AG04450 (cell line): ENCODE measurements at regions not wholly inside any gene's neighbourhood (a gene's known extent, or its start where the extent isn't known, plus 50 kb on each side); places are given as distances from the start of the nearest gene placed in this dataset.

Source experiments
- CTCF ChIA-PET: fragments of 300-600, 350-600 bp; formaldehyde crosslinking; extraction: SDS; loops from one replicate; lab custom pipeline; 2022; ENCODE audit warnings: antibody characterized with exemption, inconsistent platforms; lab: Charles Lee
- POLR2A ChIA-PET: fragments of 350-600 bp; formaldehyde crosslinking; extraction: SDS; loops from one replicate; lab custom pipeline; 2021; ENCODE audit warnings: antibody characterized with exemption, inconsistent platforms; lab: Yijun Ruan, JAX
- DNase-seq: peaks from one replicate; pipeline ENCODE4 v3.0.0-alpha.2; 2011; ENCODE audit warnings: low read depth, low spot score
- H3K27ac ChIP-seq: one replicate; pipeline ENCODE4 v1.5.1; 2012; ENCODE audit warnings: low read depth, low read length, control low read depth
- H3K27me3 ChIP-seq: one replicate; pipeline ENCODE4 v1.6.0; 2012; ENCODE audit warnings: low read length; ENCODE audit not compliant: control insufficient read depth, insufficient read depth
- H3K4me3 ChIP-seq: 2 replicates; pipeline ENCODE4 v1.5.1; 2011; ENCODE audit warnings: mild to moderate bottlenecking, low read depth, low read length, control low read depth
- H3K9me3 ChIP-seq: 2 replicates; pipeline ENCODE4 v1.5.1; 2012; ENCODE audit warnings: low read length; ENCODE audit not compliant: control insufficient read depth, insufficient read depth
- TF ChIP-seq, protein P1 (sequence below): IDR thresholded peaks from 2 replicates; pipeline ENCODE4 v1.5.1; 2011; ENCODE audit warnings: low read depth, low read length, control low read depth, inconsistent platforms

DNA sequence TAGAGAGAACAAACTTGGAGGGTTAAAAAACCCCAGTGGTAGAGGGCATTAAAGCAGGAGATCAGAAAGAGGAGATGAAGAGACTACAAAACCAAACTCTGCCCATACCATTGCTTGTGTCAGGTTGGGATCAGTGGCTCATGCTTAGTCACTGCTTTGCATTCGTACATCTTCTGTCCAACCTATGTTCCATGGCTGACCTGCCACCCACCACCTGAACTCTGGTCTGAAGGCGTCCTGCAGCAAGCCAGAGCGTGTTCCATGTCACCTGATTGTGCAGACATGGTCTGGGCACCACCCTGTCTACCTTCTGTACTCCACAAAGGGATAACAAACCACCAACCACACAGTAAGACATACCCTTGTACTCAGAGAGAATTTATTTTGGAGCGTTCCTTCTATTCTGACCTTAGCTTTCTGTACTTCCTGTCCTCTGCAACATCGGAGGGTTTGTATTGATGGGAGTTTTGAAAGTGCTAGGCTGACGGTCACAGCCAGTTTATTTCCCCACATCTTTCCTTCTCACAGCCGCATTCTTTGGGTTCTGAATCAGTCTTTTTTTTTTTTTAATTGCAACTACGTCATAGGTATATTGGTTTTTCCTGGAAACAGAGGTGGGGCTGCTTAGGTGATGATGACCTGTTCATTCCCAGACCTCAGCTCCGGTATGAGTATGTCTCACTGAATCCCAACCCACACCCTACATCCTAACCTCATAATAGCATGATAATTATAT is 88.3 kb downstream of the SOWAHC start:
- peaks cover 2% of the 10 kb centered on the region for H3K27me3 ChIP-seq
- H3K9me3 ChIP-seq, result no peaks in the 10 kb centered on the region
- no peak overlapping the region for H3K4me3 ChIP-seq
- CTCF ChIA-PET, result interaction anchor here (2.3 kb wide), 1 partner anchor 156 kb away, joined by 10 read pairs; no protein-coding TSS in a partner anchor
- no peak overlapping the region for H3K27ac ChIP-seq
- TF ChIP-seq, protein P1, sequence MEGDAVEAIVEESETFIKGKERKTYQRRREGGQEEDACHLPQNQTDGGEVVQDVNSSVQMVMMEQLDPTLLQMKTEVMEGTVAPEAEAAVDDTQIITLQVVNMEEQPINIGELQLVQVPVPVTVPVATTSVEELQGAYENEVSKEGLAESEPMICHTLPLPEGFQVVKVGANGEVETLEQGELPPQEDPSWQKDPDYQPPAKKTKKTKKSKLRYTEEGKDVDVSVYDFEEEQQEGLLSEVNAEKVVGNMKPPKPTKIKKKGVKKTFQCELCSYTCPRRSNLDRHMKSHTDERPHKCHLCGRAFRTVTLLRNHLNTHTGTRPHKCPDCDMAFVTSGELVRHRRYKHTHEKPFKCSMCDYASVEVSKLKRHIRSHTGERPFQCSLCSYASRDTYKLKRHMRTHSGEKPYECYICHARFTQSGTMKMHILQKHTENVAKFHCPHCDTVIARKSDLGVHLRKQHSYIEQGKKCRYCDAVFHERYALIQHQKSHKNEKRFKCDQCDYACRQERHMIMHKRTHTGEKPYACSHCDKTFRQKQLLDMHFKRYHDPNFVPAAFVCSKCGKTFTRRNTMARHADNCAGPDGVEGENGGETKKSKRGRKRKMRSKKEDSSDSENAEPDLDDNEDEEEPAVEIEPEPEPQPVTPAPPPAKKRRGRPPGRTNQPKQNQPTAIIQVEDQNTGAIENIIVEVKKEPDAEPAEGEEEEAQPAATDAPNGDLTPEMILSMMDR, result no peak
- DNase-seq, result no peak
- POLR2A ChIA-PET, result no interaction called here

DNA sequence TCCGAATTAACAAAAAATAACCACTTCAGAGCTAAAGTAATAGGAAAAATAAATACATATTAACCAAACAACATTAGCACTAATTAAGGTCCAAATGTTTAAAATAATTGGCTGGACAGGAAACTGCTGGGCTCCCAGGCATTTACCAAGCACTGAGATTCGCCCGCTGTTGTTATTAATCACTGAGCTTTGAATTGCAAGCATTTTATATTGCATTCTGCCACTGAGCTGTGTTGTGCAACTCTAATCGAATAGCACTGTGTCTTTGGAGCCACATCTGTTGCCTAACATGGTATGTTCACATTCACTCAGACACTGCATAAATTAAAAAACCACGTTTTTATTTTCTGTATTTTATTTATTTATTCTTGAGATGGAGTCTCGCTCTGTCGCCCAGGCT is 88.9 kb downstream of the SOWAHC start:
- peaks cover 4% of the 10 kb centered on the region for H3K27me3 ChIP-seq
- H3K27ac ChIP-seq, result no peak overlapping the region
- H3K9me3 ChIP-seq, result no peaks in the 10 kb centered on the region
- TF ChIP-seq, protein P1, result no peak
- H3K4me3 ChIP-seq, result no peak overlapping the region
- ChIA-PET POLR2A (no interaction called here), CTCF (interaction anchor here (2.3 kb wide), 1 partner anchor 157 kb away, joined by 10 read pairs; no protein-coding TSS in a partner anchor)
- DNase-seq, result no peak

DNA sequence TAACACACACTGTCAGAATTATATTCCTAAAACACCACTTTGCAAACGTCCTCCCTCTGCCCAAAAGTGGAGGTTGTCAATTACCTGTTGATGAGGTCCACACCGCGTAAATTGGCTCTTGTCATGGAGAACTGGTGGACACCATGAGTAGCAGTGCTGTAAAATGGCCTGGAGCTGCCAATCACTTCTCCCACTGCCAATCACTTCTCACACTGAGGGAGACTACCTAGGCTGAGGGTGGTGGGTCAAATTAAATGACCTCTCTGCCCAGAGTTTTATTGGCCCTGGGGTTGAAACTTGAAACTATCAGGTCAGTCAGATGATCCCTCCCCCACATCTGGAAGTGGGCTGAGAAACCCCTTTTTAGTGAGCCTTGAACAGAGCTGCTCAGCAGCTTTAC is 89.6 kb downstream of the SOWAHC start:
- Histone ChIP-seq H3K27ac (no peak overlapping the region), H3K27me3 (peaks cover 4% of the 10 kb centered on the region), H3K4me3 (no peak overlapping the region), H3K9me3 (no peaks in the 10 kb centered on the region)
- ChIA-PET CTCF (interaction anchor here (2.3 kb wide), 1 partner anchor 158 kb away, joined by 10 read pairs; no protein-coding TSS in a partner anchor), POLR2A (no interaction called here)
- DNase-seq, result no peak
- TF ChIP-seq, protein P1, result no peak

DNA sequence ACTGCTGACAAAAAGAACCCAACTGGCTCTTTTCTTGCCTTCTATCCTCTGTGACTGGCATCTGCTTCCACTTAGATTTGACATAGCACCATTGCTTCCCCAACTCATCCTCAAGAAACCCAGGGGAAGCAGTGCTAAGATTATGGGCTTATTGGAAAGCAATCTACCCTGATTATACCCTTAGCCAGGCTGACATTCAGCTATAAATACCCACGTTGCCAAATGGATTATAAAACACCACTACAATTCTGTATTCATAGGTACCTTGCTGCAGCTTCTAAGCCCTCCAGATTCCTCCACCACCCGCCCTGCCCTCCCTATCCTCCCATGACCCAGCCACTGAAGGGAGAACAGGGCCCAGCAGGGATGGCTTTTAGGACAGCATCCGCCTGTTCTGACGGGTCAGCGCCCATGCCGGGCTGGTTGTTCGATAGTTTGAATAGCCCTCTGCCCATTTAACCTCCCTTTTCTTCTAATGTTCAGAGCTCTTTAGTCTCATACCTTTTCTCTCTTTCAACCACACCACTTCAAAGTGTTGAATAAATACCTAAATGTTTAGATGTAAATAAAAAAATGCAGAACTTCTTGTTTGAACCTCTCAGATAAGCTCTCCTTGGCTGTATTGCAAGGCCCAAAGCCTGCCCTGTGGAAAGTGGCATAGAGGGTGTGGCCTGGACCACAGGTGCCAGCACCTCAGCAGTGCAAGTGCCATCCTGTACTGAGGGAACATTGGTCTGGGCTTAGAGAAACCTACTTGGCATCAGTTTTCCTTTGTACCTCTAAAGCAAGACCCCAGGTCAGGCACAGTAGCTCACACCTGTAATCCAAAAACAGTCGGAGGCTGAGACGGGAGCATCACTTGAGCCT is 86.6 kb upstream of the RGPD5 start:
- ChIA-PET CTCF (no interaction called here), POLR2A (no interaction called here)
- TF ChIP-seq, protein P1, result no peak

More for the DNA sequence above, 86.6 kb upstream of the RGPD5 start:
- Histone ChIP-seq H3K27ac (no peak overlapping the region), H3K4me3 (no peak overlapping the region), H3K9me3 (no peaks in the 10 kb centered on the region), H3K27me3 (peaks cover 16% of the 10 kb centered on the region)
- DNase-seq, result no peak
